Trophoblast cell (in vitro differentiated cells and primary cell): ENCODE measurements at regions not wholly inside any gene's neighbourhood (a gene's known extent, or its start where the extent isn't known, plus 50 kb on each side); places are given as distances from the start of the nearest gene placed in this dataset.

Experiments
- DNase-seq, 2 donors: peaks; one replicate each; pipeline ENCODE4 v3.0.0-alpha.2; 2016
- H2AFZ ChIP-seq: 2 replicates; pipeline ENCODE4 v1.6.1; 2013; ENCODE audit warnings: low read length, moderate library complexity, mild to moderate bottlenecking; ENCODE audit not compliant: insufficient read depth, poor library complexity
- H2AK5ac ChIP-seq: 2 replicates; pipeline ENCODE4 v1.6.1; 2013; ENCODE audit warnings: mild to moderate bottlenecking, low read length
- H2BK120ac ChIP-seq: 2 replicates; pipeline ENCODE4 v1.6.1; 2013; ENCODE audit warnings: low read length, mild to moderate bottlenecking, moderate library complexity; ENCODE audit not compliant: insufficient read depth, poor library complexity
- H2BK12ac ChIP-seq: 2 replicates; pipeline ENCODE4 v1.6.1; 2013; ENCODE audit warnings: mild to moderate bottlenecking, low read length, moderate library complexity
- H2BK5ac ChIP-seq: 2 replicates; pipeline ENCODE4 v1.6.1; 2013; ENCODE audit warnings: low read length, low read depth, moderate library complexity, mild to moderate bottlenecking; ENCODE audit not compliant: poor library complexity
- H3K14ac ChIP-seq: 2 replicates; pipeline ENCODE4 v1.6.1; 2013; ENCODE audit warnings: mild to moderate bottlenecking, low read length
- H3K18ac ChIP-seq: 2 replicates; pipeline ENCODE4 v1.6.1; 2013; ENCODE audit warnings: mild to moderate bottlenecking, low read length
- H3K23ac ChIP-seq: 2 replicates; pipeline ENCODE4 v1.6.1; 2013; ENCODE audit warnings: low read length
- H3K27ac ChIP-seq: 2 replicates; pipeline ENCODE4 v1.5.1; 2013; ENCODE audit warnings: low read depth, mild to moderate bottlenecking, inconsistent platforms, low read length, moderate library complexity
- H3K27me3 ChIP-seq: 2 replicates; pipeline ENCODE4 v1.6.1; 2013; ENCODE audit warnings: inconsistent platforms, mild to moderate bottlenecking, low read length, moderate library complexity; ENCODE audit not compliant: insufficient read depth
- H3K36me3 ChIP-seq, 2 experiments: 1 replicate in 1 of 2; 2 replicates in 1 of 2; pipeline ENCODE4 v1.6.1; 2013; ENCODE audit warnings: low read length in 2 of 2, mild to moderate bottlenecking in 2 of 2, moderate library complexity in 1 of 2; ENCODE audit not compliant: insufficient read depth in 2 of 2, control insufficient read depth in 1 of 2
- H3K4ac ChIP-seq: 2 replicates; pipeline ENCODE4 v1.6.1; 2013; ENCODE audit warnings: low read depth, mild to moderate bottlenecking, low read length, moderate library complexity
- H3K4me1 ChIP-seq, 2 experiments: 1 replicate in 1 of 2; 2 replicates in 1 of 2; pipeline ENCODE4 v1.6.1; 2013; ENCODE audit warnings: low read length in 2 of 2, mild to moderate bottlenecking in 2 of 2, moderate library complexity in 1 of 2; ENCODE audit not compliant: insufficient read depth in 2 of 2, control insufficient read depth in 1 of 2
- H3K4me2 ChIP-seq: 2 replicates; pipeline ENCODE4 v1.6.1; 2013; ENCODE audit warnings: inconsistent platforms, mild to moderate bottlenecking, low read length, moderate library complexity
- H3K4me3 ChIP-seq: 2 replicates; pipeline ENCODE4 v1.5.1; 2013; ENCODE audit warnings: mild to moderate bottlenecking, low read depth, low read length, inconsistent platforms
- H3K79me1 ChIP-seq: one replicate; pipeline ENCODE4 v1.6.1; 2013; ENCODE audit warnings: low read length
- H3K79me2 ChIP-seq: 2 replicates; pipeline ENCODE4 v1.6.1; 2013; ENCODE audit warnings: low read length, mild to moderate bottlenecking; ENCODE audit not compliant: control insufficient read depth, insufficient read depth, poor library complexity
- H3K9ac ChIP-seq: 2 replicates; pipeline ENCODE4 v1.6.1; 2013; ENCODE audit warnings: mild to moderate bottlenecking, low read length
- H3K9me3 ChIP-seq: 2 replicates; pipeline ENCODE4 v1.6.1; 2013; ENCODE audit warnings: low read depth, mild to moderate bottlenecking, control low read depth, inconsistent platforms, low read length; ENCODE audit not compliant: insufficient read depth
- H4K12ac ChIP-seq: 2 replicates; pipeline ENCODE4 v1.6.1; 2013; ENCODE audit warnings: low read depth, mild to moderate bottlenecking, low read length, moderate library complexity
- H4K8ac ChIP-seq: 2 replicates; pipeline ENCODE4 v1.6.1; 2013; ENCODE audit warnings: low read depth, mild to moderate bottlenecking, low read length, moderate library complexity
- H4K91ac ChIP-seq: one replicate; pipeline ENCODE4 v1.6.1; 2013; ENCODE audit warnings: low read depth, mild to moderate bottlenecking, low read length, moderate library complexity
- WGBS: extraction: QIAGEN DNeasy Blood & Tissue Kit; methylation state at CpG from one replicate; pipeline ENCODE4 v1.1.7; 2013; ENCODE audit warnings: missing lambda C conversion rate; ENCODE audit not compliant: insufficient read length, insufficient coverage; ENCODE audit errors: extremely low coverage; 5-methylcytosine and 5-hydroxymethylcytosine counted together

DNA sequence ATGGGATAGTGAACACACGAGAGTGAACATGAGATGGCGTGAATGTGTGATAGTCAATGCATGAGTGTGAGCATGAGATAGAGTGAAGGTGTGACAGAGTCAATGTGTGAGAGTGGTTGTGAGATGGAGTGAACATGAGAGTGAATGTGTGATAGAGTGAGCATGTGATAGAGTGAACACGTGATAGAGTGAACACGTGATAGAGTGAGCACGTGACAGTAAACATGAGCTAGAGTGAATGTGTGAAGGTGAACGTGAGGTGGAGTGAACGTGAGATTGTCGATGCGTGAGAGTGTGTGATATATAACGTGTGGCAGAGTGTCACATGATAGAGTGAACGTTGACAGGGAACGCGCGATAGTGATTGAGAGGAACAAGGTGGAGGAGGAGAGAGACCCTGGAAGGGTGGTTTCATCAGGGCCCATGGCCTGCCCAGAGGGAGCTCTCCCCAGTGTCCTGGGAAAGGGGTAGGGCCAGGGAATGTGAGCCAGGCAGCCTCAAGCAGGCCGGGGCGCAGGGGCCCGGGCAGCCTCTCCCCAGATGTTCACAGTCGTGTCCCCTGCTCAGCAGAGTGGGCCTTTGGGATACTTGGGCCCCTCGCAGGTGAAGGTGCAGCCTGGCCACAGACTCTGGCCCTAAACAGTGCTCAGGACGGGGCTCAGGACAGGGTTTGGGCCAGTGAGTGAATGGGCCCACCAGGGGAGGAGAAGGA lies 516.9 kb downstream of the EIPR1 start:
- H3K79me1 ChIP-seq, result no peaks in the 10 kb centered on the region
- no peak overlapping the region for H3K4me3 ChIP-seq
- 100% methylated on average over 6 of the region's 20 CpGs for WGBS
- no peak overlapping the region for H2BK12ac ChIP-seq
- H2AK5ac ChIP-seq, result no peak overlapping the region
- H2BK120ac ChIP-seq, result no peak overlapping the region
- no peaks in the 10 kb centered on the region for H3K27me3 ChIP-seq
- no peaks in the 10 kb centered on the region for H3K36me3 ChIP-seq
- H4K8ac ChIP-seq, result no peak overlapping the region
- H3K4me2 ChIP-seq, result no peak overlapping the region
- no peaks in the 10 kb centered on the region for H3K79me2 ChIP-seq
- H4K91ac ChIP-seq, result no peak overlapping the region
- DNase-seq, result no peak
- peaks cover 14% of the 10 kb centered on the region for H3K9me3 ChIP-seq
- no peak overlapping the region for H3K9ac ChIP-seq
- H4K12ac ChIP-seq, result no peak overlapping the region
- H3K14ac ChIP-seq, result no peak overlapping the region
- H2AFZ ChIP-seq, result no peak overlapping the region
- H2BK5ac ChIP-seq, result no peak overlapping the region
- no peak overlapping the region for H3K4ac ChIP-seq
- no peak overlapping the region for H3K23ac ChIP-seq
- H3K18ac ChIP-seq, result no peak overlapping the region
- no peaks in the 10 kb centered on the region for H3K4me1 ChIP-seq
- no peak overlapping the region for H3K27ac ChIP-seq

DNA sequence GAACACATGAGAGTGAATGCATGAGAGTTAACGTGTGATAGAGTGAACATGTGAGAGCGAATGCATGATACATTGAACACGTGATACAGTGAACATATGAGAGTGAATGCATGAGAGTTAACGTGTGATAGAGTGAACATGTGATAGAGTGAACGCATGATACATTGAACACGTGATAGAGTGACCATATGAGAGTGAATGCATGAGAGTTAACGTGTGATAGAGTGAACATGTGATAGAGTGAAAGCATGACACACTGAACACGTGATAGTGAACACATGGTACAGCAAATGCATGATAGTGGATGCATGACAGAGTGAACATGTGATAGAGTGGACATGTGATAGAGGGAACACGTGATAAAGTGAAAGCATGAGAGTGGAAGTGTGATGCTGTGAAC lies 517.9 kb downstream of the EIPR1 start:
- DNase-seq, result no peak
- no peak overlapping the region for H3K23ac ChIP-seq
- no peak overlapping the region for H2BK12ac ChIP-seq
- WGBS, result no CpG with 5 or more reads among the region's 9 CpGs
- no peaks in the 10 kb centered on the region for H3K4me1 ChIP-seq
- no peaks in the 10 kb centered on the region for H3K27me3 ChIP-seq
- H3K27ac ChIP-seq, result no peak overlapping the region
- no peak overlapping the region for H4K12ac ChIP-seq
- H3K79me2 ChIP-seq, result no peaks in the 10 kb centered on the region
- no peaks in the 10 kb centered on the region for H3K79me1 ChIP-seq
- no peak overlapping the region for H2AFZ ChIP-seq
- no peak overlapping the region for H2BK120ac ChIP-seq
- H3K18ac ChIP-seq, result no peak overlapping the region
- no peak overlapping the region for H3K4me3 ChIP-seq
- no peak overlapping the region for H4K8ac ChIP-seq
- H3K9ac ChIP-seq, result no peak overlapping the region
- no peak overlapping the region for H3K4ac ChIP-seq
- no peak overlapping the region for H2AK5ac ChIP-seq
- H4K91ac ChIP-seq, result no peak overlapping the region
- no peak overlapping the region for H3K14ac ChIP-seq
- no peaks in the 10 kb centered on the region for H3K36me3 ChIP-seq
- H2BK5ac ChIP-seq, result no peak overlapping the region
- H3K9me3 ChIP-seq, result peaks cover 14% of the 10 kb centered on the region
- H3K4me2 ChIP-seq, result no peak overlapping the region

DNA sequence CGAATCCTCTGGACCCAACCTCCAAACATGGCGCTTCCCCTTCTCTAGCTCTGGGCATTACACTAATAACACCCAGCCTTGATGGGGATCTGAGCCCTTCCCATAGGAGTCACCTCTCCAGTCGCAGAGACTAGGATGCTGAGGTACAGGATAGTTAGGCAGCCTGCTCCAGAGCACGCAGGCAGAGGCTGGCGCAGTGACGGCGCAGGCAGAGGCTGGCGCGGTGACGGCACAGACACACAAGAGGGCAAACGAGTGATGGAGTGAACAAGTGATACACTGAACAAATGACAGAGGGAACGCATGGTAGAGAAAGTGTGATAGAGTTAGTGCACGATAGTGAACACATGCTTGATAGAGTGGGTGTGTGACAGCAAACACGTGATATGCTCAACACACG lies 518.5 kb downstream of the EIPR1 start:
- Histone ChIP-seq H3K36me3 (no peaks in the 10 kb centered on the region), H3K18ac (no peak overlapping the region), H2BK5ac (no peak overlapping the region), H3K9ac (no peak overlapping the region), H3K27me3 (no peaks in the 10 kb centered on the region), H2BK12ac (no peak overlapping the region), H3K9me3 (peaks cover 12% of the 10 kb centered on the region), H3K27ac (no peak overlapping the region), H4K8ac (no peak overlapping the region), H3K23ac (no peak overlapping the region), H2BK120ac (no peak overlapping the region), H3K4me1 (no peaks in the 10 kb centered on the region), H3K14ac (no peak overlapping the region), H3K4me3 (no peak overlapping the region), H3K4me2 (no peak overlapping the region), H2AFZ (no peak overlapping the region), H3K4ac (no peak overlapping the region), H2AK5ac (no peak overlapping the region), H3K79me1 (no peaks in the 10 kb centered on the region), H3K79me2 (no peaks in the 10 kb centered on the region), H4K12ac (no peak overlapping the region), H4K91ac (no peak overlapping the region)
- no CpG with 5 or more reads among the region's 15 CpGs for WGBS
- no peak for DNase-seq

DNA sequence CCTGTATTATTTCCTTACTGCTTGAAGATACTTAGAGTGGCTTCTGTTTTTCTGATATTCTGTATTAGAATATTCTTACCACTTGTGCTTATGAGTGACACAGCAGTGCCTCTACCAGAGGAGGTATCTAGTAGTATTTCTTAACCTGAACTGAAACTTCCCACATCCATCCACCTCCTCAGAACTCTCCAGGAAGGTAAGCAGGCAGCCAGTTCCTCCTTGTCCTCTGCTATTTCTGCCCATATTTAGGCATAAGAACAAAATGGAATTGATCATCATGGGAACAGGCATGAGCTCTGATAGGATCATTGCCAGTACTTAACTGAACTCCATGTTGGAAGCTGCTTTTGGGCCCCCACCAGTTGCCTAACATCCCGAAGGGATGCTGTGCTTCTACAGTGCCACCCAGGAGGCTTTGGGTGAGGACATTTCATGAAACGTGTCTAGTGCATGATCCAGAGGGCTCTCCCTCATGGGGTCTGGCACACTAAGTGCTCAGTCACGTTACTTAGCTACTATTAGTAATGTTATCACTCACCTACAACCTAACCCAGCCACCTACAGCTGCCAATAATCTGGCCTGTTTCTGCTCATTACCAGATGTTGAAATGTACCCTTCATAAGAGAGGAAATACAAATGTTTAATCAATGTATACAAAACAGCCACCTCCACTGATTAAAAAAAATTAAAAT lies 520.7 kb downstream of the EIPR1 start:
- Histone ChIP-seq H3K4me1 (no peaks in the 10 kb centered on the region), H3K79me2 (no peaks in the 10 kb centered on the region), H3K9ac (no peak overlapping the region), H2BK120ac (no peak overlapping the region), H3K4me2 (no peak overlapping the region), H3K4me3 (no peak overlapping the region), H3K9me3 (peaks cover 11% of the 10 kb centered on the region), H3K23ac (no peak overlapping the region), H2BK12ac (no peak overlapping the region), H3K14ac (no peak overlapping the region), H4K8ac (no peak overlapping the region), H4K91ac (no peak overlapping the region), H2AK5ac (no peak overlapping the region), H3K27ac (no peak overlapping the region), H3K27me3 (no peaks in the 10 kb centered on the region), H2AFZ (no peak overlapping the region), H3K79me1 (no peaks in the 10 kb centered on the region), H3K36me3 (no peaks in the 10 kb centered on the region), H3K18ac (no peak overlapping the region), H3K4ac (no peak overlapping the region), H2BK5ac (no peak overlapping the region), H4K12ac (no peak overlapping the region)
- WGBS, result no CpG with 5 or more reads among the region's 3 CpGs
- DNase-seq, result no peak
